Dendritic cell treated with granulocyte-macrophage colony-stimulating factor and Interleukin-4, amounts not matched to agents 40 ng/mL and 50 ng/mL, for 4 days (primary cell): ENCODE measurements at regions not wholly inside any gene's neighbourhood (a gene's known extent, or its start where the extent isn't known, plus 50 kb on each side); places are given as distances from the start of the nearest gene placed in this dataset.

Experiments used
- H3K27ac Mint-ChIP-seq: one replicate; pipeline ENCODE4 v1.8.0; 2022; ENCODE audit warnings: mild to moderate bottlenecking, mixed read lengths
- H3K27me3 Mint-ChIP-seq: one replicate; pipeline ENCODE4 v1.8.0; 2022; ENCODE audit warnings: mild to moderate bottlenecking, mixed read lengths
- H3K36me3 Mint-ChIP-seq: one replicate; pipeline ENCODE4 v1.8.0; 2022; ENCODE audit warnings: low read depth, mixed read lengths
- H3K4me1 Mint-ChIP-seq: one replicate; pipeline ENCODE4 v1.8.0; 2022; ENCODE audit warnings: low read depth, mixed read lengths
- H3K4me3 Mint-ChIP-seq: one replicate; pipeline ENCODE4 v1.8.0; 2022; ENCODE audit warnings: mild to moderate bottlenecking, moderate library complexity, mixed read lengths
- H3K9me3 Mint-ChIP-seq: one replicate; pipeline ENCODE4 v1.8.0; 2022; ENCODE audit warnings: mixed read lengths
- intact Hi-C: fragments of 100-400 bp; cut with micrococcal nuclease; formaldehyde crosslinking; loops from one replicate; pipeline ENCODE4 v1.15.0; 2022

DNA sequence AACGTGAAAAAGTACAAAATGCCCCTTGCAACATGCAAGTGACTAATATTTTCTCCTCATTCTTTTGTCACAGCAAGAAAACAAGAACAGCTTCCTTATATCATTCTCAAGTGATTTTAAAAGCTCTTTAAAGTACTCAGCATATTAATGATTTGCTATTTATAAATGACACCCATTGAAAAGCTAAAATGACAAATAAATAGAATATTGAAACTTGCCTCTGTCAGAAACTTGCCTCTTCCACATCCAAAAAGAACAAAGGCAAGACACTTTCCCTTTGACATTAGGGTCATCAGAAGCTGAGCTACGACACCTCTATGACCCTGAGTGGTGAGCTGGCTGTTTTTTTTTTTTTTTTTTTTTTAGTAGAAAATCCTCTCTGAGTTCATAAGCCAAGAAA, 339.6 kb upstream of the ITGA1 start:
- intact Hi-C loops, result no loop called here
- no peak overlapping the region for H3K27ac Mint-ChIP-seq
- peaks cover 18% of the 10 kb centered on the region for H3K9me3 Mint-ChIP-seq
- no peaks in the 10 kb centered on the region for H3K27me3 Mint-ChIP-seq
- no peak overlapping the region for H3K4me3 Mint-ChIP-seq
- no peaks in the 10 kb centered on the region for H3K4me1 Mint-ChIP-seq
- no peaks in the 10 kb centered on the region for H3K36me3 Mint-ChIP-seq

DNA sequence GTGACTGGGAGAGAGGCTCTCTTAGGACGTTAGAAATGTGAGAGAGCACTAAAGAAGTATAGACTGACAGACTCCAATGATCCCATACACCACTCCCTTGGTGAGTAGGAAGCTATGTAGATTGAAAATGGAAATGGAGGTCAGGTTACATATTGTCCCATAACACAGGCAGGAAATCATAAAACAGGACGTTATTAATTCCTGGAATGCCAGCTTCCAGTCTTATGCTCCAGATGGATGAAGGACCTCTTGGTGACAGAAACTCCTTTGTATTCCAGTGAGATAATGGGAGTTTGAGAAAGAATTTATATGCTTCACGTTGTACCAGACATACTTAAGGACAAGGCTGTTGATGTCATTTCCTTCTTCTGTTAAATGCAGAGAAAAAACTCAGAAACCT, 338.2 kb upstream of the ITGA1 start:
- intact Hi-C loops, result no loop called here
- Mint-ChIP-seq H3K36me3 (no peaks in the 10 kb centered on the region), H3K27ac (no peak overlapping the region), H3K4me3 (no peak overlapping the region), H3K9me3 (peaks cover 15% of the 10 kb centered on the region), H3K27me3 (no peaks in the 10 kb centered on the region), H3K4me1 (no peaks in the 10 kb centered on the region)

DNA sequence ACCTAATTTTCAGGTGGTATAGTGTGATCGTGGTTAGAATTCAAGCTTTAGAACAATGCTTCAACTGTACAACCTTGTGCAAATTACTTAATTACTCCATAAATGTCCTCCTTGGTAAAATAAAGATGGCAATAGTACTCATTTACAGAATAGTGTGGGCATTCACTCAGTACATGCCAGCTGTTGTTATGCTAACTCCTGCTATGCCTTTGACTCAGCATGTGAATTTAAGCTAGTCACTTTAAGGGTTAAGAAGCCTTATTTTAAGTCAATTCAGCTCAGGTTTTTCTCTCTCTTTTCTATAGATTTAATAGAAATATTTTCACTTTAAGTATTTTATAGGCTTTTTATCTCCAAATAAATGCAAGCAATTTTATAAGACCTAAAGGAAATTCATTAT, 335.6 kb upstream of the ITGA1 start:
- intact Hi-C loops, result no loop called here
- Mint-ChIP-seq H3K4me3 (no peak overlapping the region), H3K4me1 (no peaks in the 10 kb centered on the region), H3K36me3 (no peaks in the 10 kb centered on the region), H3K27me3 (no peaks in the 10 kb centered on the region), H3K27ac (no peak overlapping the region), H3K9me3 (no peaks in the 10 kb centered on the region)

DNA sequence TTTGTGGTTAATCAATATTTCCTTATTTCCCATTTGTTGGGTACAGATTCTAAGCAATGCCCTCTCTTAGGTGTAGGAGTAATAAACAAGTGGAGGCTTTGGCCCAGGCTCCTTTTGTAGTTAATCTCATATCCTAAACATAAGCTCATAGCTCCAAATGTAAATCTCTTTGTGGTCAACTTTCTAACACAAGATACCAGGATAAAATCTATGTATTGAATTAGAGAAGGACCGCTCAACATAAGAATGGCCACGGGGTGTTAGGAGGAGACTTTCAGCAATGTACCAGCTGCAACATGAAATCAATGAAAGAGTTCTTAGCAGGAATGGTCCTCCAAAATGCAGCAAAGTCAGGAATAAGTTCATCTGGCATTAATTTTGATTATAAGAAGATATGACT, 334.5 kb upstream of the ITGA1 start:
- Mint-ChIP-seq H3K27me3 (no peaks in the 10 kb centered on the region), H3K36me3 (no peaks in the 10 kb centered on the region), H3K27ac (no peak overlapping the region), H3K9me3 (no peaks in the 10 kb centered on the region), H3K4me3 (no peak overlapping the region), H3K4me1 (no peaks in the 10 kb centered on the region)
- intact Hi-C loops, result no loop called here

DNA sequence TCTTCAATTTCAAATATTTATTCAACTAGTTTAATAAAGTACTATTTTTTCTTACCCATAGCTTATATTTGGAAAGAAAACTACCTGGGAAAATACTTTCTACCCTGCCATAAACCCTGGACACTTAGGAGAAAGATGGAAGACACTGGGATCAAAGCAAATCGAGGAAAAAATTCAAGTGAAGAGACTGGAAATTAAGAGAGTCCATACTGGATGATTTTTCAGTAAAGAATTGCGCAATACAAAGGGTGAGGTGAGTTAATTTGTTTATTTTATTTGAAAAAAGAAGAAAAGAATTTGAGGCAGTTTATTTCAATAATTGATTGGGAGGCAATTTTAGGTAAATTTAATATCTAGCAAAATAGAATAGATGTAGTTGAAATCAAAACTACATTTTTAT, 331.8 kb upstream of the ITGA1 start:
- no peaks in the 10 kb centered on the region for H3K4me1 Mint-ChIP-seq
- no peak overlapping the region for H3K27ac Mint-ChIP-seq
- H3K4me3 Mint-ChIP-seq, result no peak overlapping the region
- H3K9me3 Mint-ChIP-seq, result no peaks in the 10 kb centered on the region
- H3K27me3 Mint-ChIP-seq, result no peaks in the 10 kb centered on the region
- intact Hi-C loops, result no loop called here
- H3K36me3 Mint-ChIP-seq, result no peaks in the 10 kb centered on the region

DNA sequence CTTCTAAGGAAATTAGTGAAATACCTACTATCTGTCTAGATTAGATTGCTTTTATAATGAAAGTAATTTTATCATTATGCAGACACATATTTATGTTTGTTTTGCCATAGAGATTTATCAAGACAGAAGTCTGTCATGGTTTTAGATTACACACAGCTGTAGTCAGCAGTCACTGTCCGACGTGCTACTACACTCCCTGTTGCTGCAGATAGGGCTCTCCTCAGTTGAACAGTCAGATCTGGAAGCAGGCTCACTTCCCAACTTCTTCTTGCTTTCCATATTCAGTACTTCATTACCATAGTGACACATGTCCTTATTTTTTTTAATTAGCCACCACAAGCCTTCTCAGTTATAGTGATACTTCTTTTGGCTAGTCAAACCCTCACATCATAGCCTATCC, 329.9 kb upstream of the ITGA1 start:
- H3K9me3 Mint-ChIP-seq, result no peaks in the 10 kb centered on the region
- intact Hi-C loops, result no loop called here

DNA sequence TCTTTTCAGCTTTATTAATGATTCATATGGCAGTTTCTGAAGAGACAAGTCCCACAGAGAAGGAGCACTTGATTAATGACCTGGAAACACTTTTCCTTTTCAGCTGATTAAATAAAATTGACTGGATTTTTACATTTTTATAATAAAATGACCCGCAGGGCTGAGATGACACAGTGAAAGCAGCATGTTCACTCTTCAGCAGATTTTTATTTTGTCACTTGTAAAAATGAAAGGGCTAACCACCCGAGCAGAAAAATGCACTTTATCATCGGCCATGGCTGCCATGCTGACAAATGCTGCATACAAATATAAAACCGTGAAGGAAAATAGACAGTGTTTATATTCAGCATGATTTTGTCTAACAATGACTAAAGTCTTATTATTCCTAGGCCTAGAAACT, 321.6 kb upstream of the ITGA1 start:
- H3K9me3 Mint-ChIP-seq, result peaks cover 10% of the 10 kb centered on the region
- H3K4me3 Mint-ChIP-seq, result no peak overlapping the region
- H3K27me3 Mint-ChIP-seq, result no peaks in the 10 kb centered on the region
- H3K27ac Mint-ChIP-seq, result no peak overlapping the region
- no peaks in the 10 kb centered on the region for H3K36me3 Mint-ChIP-seq
- H3K4me1 Mint-ChIP-seq, result no peaks in the 10 kb centered on the region
- intact Hi-C loops, result no loop called here

More for the DNA sequence above, 329.9 kb upstream of the ITGA1 start:
- Mint-ChIP-seq H3K36me3 (no peaks in the 10 kb centered on the region), H3K4me1 (no peaks in the 10 kb centered on the region), H3K27ac (no peak overlapping the region), H3K27me3 (no peaks in the 10 kb centered on the region), H3K4me3 (no peak overlapping the region)

DNA sequence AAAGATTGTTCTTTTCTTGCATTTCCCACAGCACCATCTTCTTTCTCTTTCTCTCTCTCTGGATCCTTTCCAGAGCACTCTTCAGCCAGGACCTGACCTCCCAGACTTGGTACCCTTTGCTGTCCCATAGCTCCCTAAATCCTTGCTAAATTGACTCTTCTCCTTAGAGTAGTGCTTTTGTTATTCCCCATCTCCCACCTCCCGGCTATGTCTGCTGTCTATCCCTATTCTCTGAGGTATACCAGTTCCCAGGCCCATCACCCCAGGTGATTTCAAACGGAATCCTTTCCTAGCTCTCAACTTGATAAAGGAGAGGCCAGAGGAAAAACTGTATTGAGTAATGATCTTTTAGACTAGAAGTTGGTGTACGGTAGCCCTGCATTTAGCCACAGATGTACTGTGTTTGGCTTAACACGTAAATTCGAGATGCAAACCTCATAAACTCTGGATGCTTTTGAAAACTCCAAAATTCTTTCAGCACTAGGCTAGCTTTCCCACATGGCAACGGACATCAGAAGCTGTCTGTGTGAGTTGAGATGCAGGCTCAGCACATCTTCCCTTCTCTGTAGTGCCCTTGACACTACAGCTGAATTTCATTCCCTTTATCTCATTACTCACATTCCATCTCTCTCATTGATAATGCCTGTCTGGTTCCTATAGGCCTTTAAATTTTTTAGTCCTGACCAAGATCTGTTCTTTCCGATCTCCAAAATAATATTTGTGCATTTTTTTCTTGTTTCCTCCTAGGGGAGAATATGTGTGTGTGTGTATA, 320.8 kb upstream of the ITGA1 start:
- no peak overlapping the region for H3K4me3 Mint-ChIP-seq
- no peaks in the 10 kb centered on the region for H3K4me1 Mint-ChIP-seq
- H3K36me3 Mint-ChIP-seq, result no peaks in the 10 kb centered on the region
- intact Hi-C loops, result no loop called here
- H3K27me3 Mint-ChIP-seq, result no peaks in the 10 kb centered on the region
- H3K27ac Mint-ChIP-seq, result no peak overlapping the region
- peaks cover 10% of the 10 kb centered on the region for H3K9me3 Mint-ChIP-seq

DNA sequence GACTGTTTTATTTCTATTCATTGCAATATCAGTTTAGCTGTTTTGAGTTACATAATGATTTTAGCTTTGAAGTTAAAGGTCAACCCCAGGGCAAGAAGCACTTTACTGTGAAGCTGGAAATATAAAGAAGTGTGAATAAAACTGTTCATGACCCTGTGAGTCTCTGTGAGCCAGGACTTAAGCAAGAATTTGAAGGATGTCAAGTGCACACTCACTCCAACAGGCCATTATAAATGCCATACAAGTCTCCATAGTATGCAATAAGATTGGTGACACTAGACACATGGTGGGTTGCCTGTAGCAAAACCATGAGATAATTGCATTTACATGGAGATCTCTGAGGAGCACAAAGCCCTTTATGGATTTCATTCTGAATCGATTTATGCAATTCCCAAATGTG, 318.7 kb upstream of the ITGA1 start:
- H3K27me3 Mint-ChIP-seq, result no peaks in the 10 kb centered on the region
- no peaks in the 10 kb centered on the region for H3K4me1 Mint-ChIP-seq
- intact Hi-C loops, result no loop called here
- no peaks in the 10 kb centered on the region for H3K36me3 Mint-ChIP-seq
- no peak overlapping the region for H3K27ac Mint-ChIP-seq
- H3K9me3 Mint-ChIP-seq, result peaks cover 10% of the 10 kb centered on the region
- H3K4me3 Mint-ChIP-seq, result no peak overlapping the region

DNA sequence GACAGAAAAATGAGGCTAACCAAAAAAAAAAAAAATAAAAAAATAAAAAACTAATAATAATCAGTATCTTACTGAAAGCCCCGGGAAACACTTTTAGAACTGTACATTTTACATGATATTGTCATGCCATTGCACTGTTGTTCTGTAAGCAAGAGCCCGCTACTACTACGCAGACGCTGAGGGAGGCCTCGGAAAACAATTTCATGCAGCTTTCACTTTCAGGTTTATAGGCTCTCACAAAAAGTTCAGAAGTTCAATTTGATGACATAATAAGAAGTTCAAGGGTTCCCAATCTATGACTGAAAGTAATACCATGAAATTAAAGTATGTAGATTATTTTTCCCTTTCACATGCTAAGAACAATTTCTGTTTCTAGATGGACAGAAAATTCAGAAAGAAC, 318.3 kb upstream of the ITGA1 start:
- Mint-ChIP-seq H3K27me3 (no peaks in the 10 kb centered on the region), H3K4me1 (no peaks in the 10 kb centered on the region), H3K36me3 (no peaks in the 10 kb centered on the region), H3K27ac (no peak overlapping the region), H3K9me3 (peaks cover 10% of the 10 kb centered on the region), H3K4me3 (no peak overlapping the region)
- intact Hi-C loops, result no loop called here

DNA sequence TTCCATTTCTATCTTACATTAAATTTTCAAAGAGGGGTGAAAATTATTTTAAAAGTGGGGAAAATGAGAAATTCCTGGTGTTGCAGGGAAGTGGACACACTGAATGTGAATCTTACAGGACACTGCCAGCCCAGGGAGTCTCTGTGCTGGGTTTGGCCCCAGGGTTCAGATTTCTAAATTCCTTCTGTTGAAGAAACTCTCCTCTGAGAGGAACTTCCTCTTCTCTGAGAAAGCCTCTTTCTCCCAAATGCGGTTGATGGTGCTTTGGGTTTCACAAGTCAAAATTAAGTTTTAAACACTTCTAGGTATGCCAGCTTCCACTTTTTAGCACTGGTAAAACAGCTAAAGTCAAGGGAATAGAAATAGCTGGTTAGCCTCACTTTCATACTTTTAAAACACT, 317.9 kb upstream of the ITGA1 start:
- H3K27ac Mint-ChIP-seq, result no peak overlapping the region
- intact Hi-C loops, result no loop called here
- no peaks in the 10 kb centered on the region for H3K4me1 Mint-ChIP-seq
- no peaks in the 10 kb centered on the region for H3K27me3 Mint-ChIP-seq
- no peak overlapping the region for H3K4me3 Mint-ChIP-seq
- H3K9me3 Mint-ChIP-seq, result peaks cover 10% of the 10 kb centered on the region
- no peaks in the 10 kb centered on the region for H3K36me3 Mint-ChIP-seq

DNA sequence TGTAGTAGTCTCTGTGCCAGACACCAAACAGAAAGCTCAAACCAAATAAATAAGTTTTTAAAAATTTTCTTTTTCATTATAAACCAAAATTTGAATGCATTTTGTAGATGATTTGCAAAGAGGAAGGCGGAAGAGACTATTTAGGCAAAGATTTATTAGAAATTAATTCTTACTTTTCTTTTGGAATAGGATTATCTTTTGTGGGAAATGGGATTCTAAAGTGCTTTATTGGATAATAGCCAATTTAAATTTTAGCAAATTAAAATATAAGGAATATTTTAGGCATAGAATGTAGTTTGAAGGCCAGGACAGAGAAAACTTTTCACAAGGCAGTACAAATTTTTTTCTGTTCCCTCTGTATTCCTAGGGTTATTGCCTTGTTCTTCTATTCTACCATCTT, 311.4 kb upstream of the ITGA1 start:
- H3K9me3 Mint-ChIP-seq, result no peaks in the 10 kb centered on the region
- H3K36me3 Mint-ChIP-seq, result no peaks in the 10 kb centered on the region
- intact Hi-C loops, result no loop called here
- H3K27ac Mint-ChIP-seq, result no peak overlapping the region
- no peaks in the 10 kb centered on the region for H3K27me3 Mint-ChIP-seq
- H3K4me1 Mint-ChIP-seq, result no peaks in the 10 kb centered on the region
- no peak overlapping the region for H3K4me3 Mint-ChIP-seq

DNA sequence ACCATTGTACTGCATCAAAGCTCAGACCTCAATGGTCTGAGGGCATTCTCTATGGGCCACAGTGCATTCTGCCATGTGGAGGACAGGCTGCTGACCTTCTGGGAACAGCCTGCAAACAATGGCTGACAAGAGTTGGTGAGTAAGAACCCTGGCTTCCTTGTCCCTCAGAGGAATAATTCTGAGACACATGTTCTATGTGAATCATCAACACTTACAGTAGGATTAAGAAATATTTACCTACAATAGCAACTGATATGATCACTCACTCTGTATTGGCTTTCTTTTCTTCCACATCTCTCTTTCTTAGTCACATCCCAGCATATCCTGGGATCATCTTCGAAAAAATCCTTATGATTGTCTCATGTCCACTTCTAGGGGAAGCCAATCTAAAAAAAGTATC, 306.5 kb upstream of the ITGA1 start:
- no peaks in the 10 kb centered on the region for H3K9me3 Mint-ChIP-seq
- H3K27me3 Mint-ChIP-seq, result no peaks in the 10 kb centered on the region
- no peaks in the 10 kb centered on the region for H3K4me1 Mint-ChIP-seq
- H3K4me3 Mint-ChIP-seq, result no peak overlapping the region
- no peak overlapping the region for H3K27ac Mint-ChIP-seq
- intact Hi-C loops, result no loop called here
- H3K36me3 Mint-ChIP-seq, result no peaks in the 10 kb centered on the region

DNA sequence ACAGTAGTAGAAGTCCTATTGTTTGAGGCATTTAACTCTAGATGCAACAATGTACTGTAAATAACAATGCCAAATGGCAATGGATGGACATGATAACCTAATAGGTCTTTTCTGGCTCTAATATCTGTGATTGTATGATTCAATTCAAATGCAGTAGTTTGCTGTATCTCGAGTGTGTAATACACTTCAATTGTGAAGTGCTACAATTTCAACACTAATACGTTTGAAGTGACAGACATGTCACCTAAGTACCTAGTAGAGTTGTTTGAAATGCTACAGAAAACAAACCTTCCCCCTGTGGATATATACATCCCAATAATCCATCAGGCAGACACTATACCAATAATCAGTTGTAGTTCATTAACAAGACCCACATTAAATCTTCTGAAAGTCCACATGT, 305.9 kb upstream of the ITGA1 start:
- Mint-ChIP-seq H3K27me3 (no peaks in the 10 kb centered on the region), H3K4me1 (no peaks in the 10 kb centered on the region), H3K9me3 (no peaks in the 10 kb centered on the region), H3K4me3 (no peak overlapping the region), H3K36me3 (no peaks in the 10 kb centered on the region), H3K27ac (no peak overlapping the region)
- intact Hi-C loops, result no loop called here

DNA sequence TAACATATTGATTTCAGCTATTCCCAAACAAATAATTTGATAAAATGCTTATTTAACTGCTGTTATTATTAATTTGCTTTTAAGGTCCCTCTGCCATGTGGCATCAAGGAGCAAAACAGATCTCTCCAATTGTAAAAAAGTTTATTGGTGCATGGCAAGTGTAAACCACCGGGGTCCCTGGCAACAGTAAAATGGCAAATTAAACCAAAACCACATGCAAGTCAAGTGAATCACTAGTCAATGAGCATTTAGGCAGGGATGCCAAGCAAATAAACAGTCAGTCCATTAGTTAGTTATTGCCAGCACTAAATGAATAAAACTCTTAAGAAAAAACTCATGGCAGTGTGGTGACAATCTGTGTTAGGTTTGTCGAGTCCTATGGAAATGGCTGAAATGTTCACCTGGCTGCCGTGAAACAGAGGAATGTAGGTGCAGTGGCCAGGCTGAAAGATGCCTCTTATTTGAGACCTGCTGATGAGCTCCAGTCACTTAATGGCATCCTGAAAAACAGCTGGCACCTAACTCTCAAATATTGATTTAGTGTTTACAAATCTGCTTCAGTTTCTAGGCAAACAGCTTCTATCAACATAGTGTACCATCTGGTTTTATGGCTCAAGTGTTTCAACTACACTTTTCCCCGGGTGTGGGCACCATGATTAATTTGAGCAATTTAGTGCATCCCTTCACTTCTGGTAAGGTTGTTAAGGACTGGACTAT, 296.5 kb upstream of the ITGA1 start:
- Mint-ChIP-seq H3K9me3 (no peaks in the 10 kb centered on the region), H3K4me1 (no peaks in the 10 kb centered on the region), H3K27ac (no peak overlapping the region), H3K27me3 (no peaks in the 10 kb centered on the region), H3K4me3 (no peak overlapping the region), H3K36me3 (no peaks in the 10 kb centered on the region)
- intact Hi-C loops, result no loop called here
